ENCODE measurements at regions not wholly inside any gene's neighbourhood (a gene's known extent, or its start where the extent isn't known, plus 50 kb on each side); places are given as distances from the start of the nearest gene placed in this dataset.
"Not testable (repeated sequence)": the region's sequence is repeated elsewhere in the genome, so short reads cannot be mapped to it uniquely, and the experiment has no call there.

GRCh38 chr1:189121941-189122340 is 1355.7 kb downstream of the BRINP3 start:
- DNase-seq (ENCODE audit: low spot score): no peak
- TF ChIP-seq CTCF (IDR thresholded peaks at IDR 0.05; ENCODE audit: extremely low read depth, missing control alignments): no peak

GRCh38 chr1:189125694-189126093 is 1352.0 kb downstream of the BRINP3 start:
- TF ChIP-seq CTCF (IDR thresholded peaks at IDR 0.05; ENCODE audit: extremely low read depth, missing control alignments): no peak

GRCh38 chr1:189131576-189131975 is 1346.1 kb downstream of the BRINP3 start:
- no peak for DNase-seq (ENCODE audit: low spot score)
- TF ChIP-seq CTCF (IDR thresholded peaks at IDR 0.05; ENCODE audit: extremely low read depth, missing control alignments): no peak

More at GRCh38 chr1:189125694-189126093, 1352.0 kb downstream of the BRINP3 start:
- no peak for DNase-seq (ENCODE audit: low spot score)

- not testable (repeated sequence) for DNase-seq (ENCODE audit: low spot score)
Observed at GRCh38 chr1:189139748-189140147, 1337.9 kb downstream of the BRINP3 start.

- DNase-seq (ENCODE audit: low spot score): no peak
- no peak for TF ChIP-seq CTCF (IDR thresholded peaks at IDR 0.05; ENCODE audit: extremely low read depth, missing control alignments)
Observed at GRCh38 chr1:189141056-189141455, 1336.6 kb downstream of the BRINP3 start.

GRCh38 chr1:189149547-189150375 is 1327.9 kb downstream of the BRINP3 start:
- TF ChIP-seq CTCF (IDR thresholded peaks at IDR 0.05; ENCODE audit: extremely low read depth, missing control alignments): no peak
- DNase-seq (ENCODE audit: low spot score): no peak

GRCh38 chr1:189150624-189151023 is 1327.0 kb downstream of the BRINP3 start:
- DNase-seq (ENCODE audit: low spot score): no peak
- TF ChIP-seq CTCF (IDR thresholded peaks at IDR 0.05; ENCODE audit: extremely low read depth, missing control alignments): no peak

GRCh38 chr1:189151361-189151760 is 1326.3 kb downstream of the BRINP3 start:
- DNase-seq (ENCODE audit: low spot score): no peak
- no peak for TF ChIP-seq CTCF (IDR thresholded peaks at IDR 0.05; ENCODE audit: extremely low read depth, missing control alignments)
